ENCODE measurements at regions not wholly inside any gene's neighbourhood (a gene's known extent, or its start where the extent isn't known, plus 50 kb on each side); places are given as distances from the start of the nearest gene placed in this dataset.

- TF ChIP-seq CTCF (IDR thresholded peaks at IDR 0.05; ENCODE audit: extremely low read depth in 1 of 2, insufficient read depth in 1 of 2, low read depth in 1 of 2, low read length in 2 of 2) (no peak), POLR2AphosphoS5 (IDR thresholded peaks at IDR 0.05; ENCODE audit: insufficient read depth, low read depth, low read length) (no peak), POLR2A (IDR thresholded peaks at IDR 0.05; ENCODE audit: low read depth, low read length) (no peak), FOS (IDR thresholded peaks at IDR 0.05; ENCODE audit: borderline replicate concordance, insufficient read depth, low read length) (no peak), MYC (IDR thresholded peaks at IDR 0.05; ENCODE audit: low read depth, low read length) (no peak), EZH2 (IDR thresholded peaks at IDR 0.05; ENCODE audit: borderline replicate concordance, low read depth, low read length, severe bottlenecking) (no peak), JUN (IDR thresholded peaks at IDR 0.05; ENCODE audit: borderline replicate concordance, insufficient read depth, insufficient read length, low read depth) (no peak)
These were observed 328.6 kb upstream of the SLC24A2 start for GRCh38 chr9:20117482-20117881.

All from endothelial cell of umbilical vein (primary cell).